ENCODE measurements at regions not wholly inside any gene's neighbourhood (a gene's known extent, or its start where the extent isn't known, plus 50 kb on each side); places are given as distances from the start of the nearest gene placed in this dataset.

DNA sequence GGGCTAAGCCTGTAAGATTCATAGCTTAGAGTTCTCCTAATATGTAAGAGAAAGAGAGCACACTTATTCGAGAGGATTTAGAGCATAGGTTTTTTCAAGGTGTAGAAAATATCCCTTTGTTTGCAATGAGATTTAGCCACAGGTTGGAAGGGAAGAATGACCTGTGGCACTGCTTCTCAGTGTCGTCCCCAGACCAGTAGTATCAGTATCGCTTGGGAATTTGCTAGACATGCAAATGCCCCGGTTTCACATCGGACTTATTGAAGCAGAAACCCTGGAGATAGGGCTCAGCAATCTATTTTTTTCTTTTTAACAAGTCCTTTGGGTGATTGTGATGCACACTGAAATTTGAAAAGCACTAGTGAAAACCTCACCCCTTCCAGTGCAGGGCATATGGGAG, 362.6 kb upstream of the C11orf87 start (continued):
- TF ChIP-seq, protein P1, sequence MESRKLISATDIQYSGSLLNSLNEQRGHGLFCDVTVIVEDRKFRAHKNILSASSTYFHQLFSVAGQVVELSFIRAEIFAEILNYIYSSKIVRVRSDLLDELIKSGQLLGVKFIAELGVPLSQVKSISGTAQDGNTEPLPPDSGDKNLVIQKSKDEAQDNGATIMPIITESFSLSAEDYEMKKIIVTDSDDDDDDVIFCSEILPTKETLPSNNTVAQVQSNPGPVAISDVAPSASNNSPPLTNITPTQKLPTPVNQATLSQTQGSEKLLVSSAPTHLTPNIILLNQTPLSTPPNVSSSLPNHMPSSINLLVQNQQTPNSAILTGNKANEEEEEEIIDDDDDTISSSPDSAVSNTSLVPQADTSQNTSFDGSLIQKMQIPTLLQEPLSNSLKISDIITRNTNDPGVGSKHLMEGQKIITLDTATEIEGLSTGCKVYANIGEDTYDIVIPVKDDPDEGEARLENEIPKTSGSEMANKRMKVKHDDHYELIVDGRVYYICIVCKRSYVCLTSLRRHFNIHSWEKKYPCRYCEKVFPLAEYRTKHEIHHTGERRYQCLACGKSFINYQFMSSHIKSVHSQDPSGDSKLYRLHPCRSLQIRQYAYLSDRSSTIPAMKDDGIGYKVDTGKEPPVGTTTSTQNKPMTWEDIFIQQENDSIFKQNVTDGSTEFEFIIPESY (IDR thresholded peaks at IDR 0.05; ENCODE audit: extremely low read depth, insufficient replicate concordance, low read length): no peak
- no peak for TF ChIP-seq TCF7L2 (IDR thresholded peaks at IDR 0.05; ENCODE audit: borderline replicate concordance, extremely low read depth, insufficient read depth, insufficient read length)

DNA sequence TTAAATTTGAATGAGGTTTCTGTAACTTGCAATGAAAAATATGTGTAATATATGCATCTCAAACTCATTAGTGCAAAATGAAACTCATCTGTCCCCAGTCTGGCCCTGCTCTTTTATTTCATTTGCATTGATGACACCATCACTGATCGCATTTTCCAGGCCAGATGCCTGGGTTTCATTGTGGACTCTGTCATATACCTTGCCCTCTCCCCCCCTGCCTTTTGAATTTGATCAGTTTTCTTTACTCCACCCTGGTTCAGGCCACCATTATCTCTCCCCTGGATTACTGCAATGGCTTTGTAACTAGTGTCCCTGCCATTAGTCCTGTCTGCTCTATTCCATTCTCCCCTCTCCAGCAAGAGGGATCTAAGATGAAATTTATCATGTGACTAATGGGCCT, 360.6 kb upstream of the C11orf87 start:
- Histone ChIP-seq H3K4me3 (replicated peaks in 1 of 2; ENCODE audit: low read depth in 1 of 2, low read length in 2 of 2) (no peak overlapping the region), H3K36me3 (ENCODE audit: control insufficient read depth in 1 of 2, insufficient read depth in 2 of 2, low read length in 2 of 2) (no peaks in the 10 kb centered on the region), H3K27me3 (ENCODE audit: insufficient read depth, low read length) (no peaks in the 10 kb centered on the region), H4K20me1 (ENCODE audit: insufficient read depth) (no peaks in the 10 kb centered on the region), H3K9me3 (ENCODE audit: control insufficient read depth in 1 of 2, insufficient read depth in 1 of 2, low read depth in 1 of 2, low read length in 2 of 2) (no peaks in the 10 kb centered on the region), H3K4me1 (ENCODE audit: control insufficient read depth in 1 of 2, insufficient read depth in 2 of 2, low read length in 2 of 2) (no peaks in the 10 kb centered on the region; a peak in 1 of 4 replicates), H3K9ac (ENCODE audit: low read length) (no peak overlapping the region), H3K79me2 (ENCODE audit: insufficient read depth, low read length) (no peaks in the 10 kb centered on the region), H3K9me2 (ENCODE audit: insufficient read depth) (no peaks in the 10 kb centered on the region), H3K27ac (ENCODE audit: low read depth, low read length) (no peak overlapping the region), H3K4me2 (ENCODE audit: low read length) (no peak overlapping the region), H2AFZ (ENCODE audit: low read depth, low read length, poor library complexity, severe bottlenecking) (no peak overlapping the region)
- ChIA-PET CTCF (no interaction called here), RAD21 (ENCODE audit: low non-redundant PET in 1 of 2, low total read pairs in 2 of 2, uncharacterized antibody in 2 of 2, unreplicated experiment in 2 of 2) (no interaction called here), POLR2A (no interaction called here)
- no TSS peak for BruUV-seq (replicated peaks)
- intact Hi-C loops (cut with micrococcal nuclease): no loop called here
- DNase-seq (ENCODE audit: low read depth, low spot score) (no peak), ATAC-seq (no peak)
- TF ChIP-seq CBX3 (IDR thresholded peaks at IDR 0.05; ENCODE audit: low read depth): no peak
- TF ChIP-seq SP1 (IDR thresholded peaks at IDR 0.05; ENCODE audit: low read depth): no peak
- TF ChIP-seq FOSL1 (IDR thresholded peaks at IDR 0.05; ENCODE audit: low read depth): no peak
- TF ChIP-seq SIN3A (IDR thresholded peaks at IDR 0.05; ENCODE audit: low read depth): no peak
- no peak for TF ChIP-seq ZFX (IDR thresholded peaks at IDR 0.05)
- TF ChIP-seq POLR2AphosphoS5 (IDR thresholded peaks at IDR 0.05; ENCODE audit: low read depth, low read length): no peak
- no peak for TF ChIP-seq ELF1 (IDR thresholded peaks at IDR 0.05; ENCODE audit: borderline replicate concordance, low read depth)
- TF ChIP-seq, protein P2, sequence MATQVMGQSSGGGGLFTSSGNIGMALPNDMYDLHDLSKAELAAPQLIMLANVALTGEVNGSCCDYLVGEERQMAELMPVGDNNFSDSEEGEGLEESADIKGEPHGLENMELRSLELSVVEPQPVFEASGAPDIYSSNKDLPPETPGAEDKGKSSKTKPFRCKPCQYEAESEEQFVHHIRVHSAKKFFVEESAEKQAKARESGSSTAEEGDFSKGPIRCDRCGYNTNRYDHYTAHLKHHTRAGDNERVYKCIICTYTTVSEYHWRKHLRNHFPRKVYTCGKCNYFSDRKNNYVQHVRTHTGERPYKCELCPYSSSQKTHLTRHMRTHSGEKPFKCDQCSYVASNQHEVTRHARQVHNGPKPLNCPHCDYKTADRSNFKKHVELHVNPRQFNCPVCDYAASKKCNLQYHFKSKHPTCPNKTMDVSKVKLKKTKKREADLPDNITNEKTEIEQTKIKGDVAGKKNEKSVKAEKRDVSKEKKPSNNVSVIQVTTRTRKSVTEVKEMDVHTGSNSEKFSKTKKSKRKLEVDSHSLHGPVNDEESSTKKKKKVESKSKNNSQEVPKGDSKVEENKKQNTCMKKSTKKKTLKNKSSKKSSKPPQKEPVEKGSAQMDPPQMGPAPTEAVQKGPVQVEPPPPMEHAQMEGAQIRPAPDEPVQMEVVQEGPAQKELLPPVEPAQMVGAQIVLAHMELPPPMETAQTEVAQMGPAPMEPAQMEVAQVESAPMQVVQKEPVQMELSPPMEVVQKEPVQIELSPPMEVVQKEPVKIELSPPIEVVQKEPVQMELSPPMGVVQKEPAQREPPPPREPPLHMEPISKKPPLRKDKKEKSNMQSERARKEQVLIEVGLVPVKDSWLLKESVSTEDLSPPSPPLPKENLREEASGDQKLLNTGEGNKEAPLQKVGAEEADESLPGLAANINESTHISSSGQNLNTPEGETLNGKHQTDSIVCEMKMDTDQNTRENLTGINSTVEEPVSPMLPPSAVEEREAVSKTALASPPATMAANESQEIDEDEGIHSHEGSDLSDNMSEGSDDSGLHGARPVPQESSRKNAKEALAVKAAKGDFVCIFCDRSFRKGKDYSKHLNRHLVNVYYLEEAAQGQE (IDR thresholded peaks at IDR 0.05; ENCODE audit: low read depth): no peak
- no peak for TF ChIP-seq EZH2 (IDR thresholded peaks at IDR 0.05)
- TF ChIP-seq EZH2phosphoT487 (IDR thresholded peaks at IDR 0.05; ENCODE audit: borderline replicate concordance): no peak
- no peak for TF ChIP-seq RAD21 (IDR thresholded peaks at IDR 0.05; ENCODE audit: low read depth)
- TF ChIP-seq YY1 (IDR thresholded peaks at IDR 0.05; ENCODE audit: extremely low read depth, insufficient replicate concordance, low read depth, low read length): no peak
- TF ChIP-seq SRF (IDR thresholded peaks at IDR 0.05; ENCODE audit: low read depth): no peak
- no peak for TF ChIP-seq CEBPB (IDR thresholded peaks at IDR 0.05; ENCODE audit: low read depth)
- TF ChIP-seq ZNF274 (IDR thresholded peaks at IDR 0.05; ENCODE audit: low read depth, low read length): no peak
- TF ChIP-seq EGR1 (IDR thresholded peaks at IDR 0.05; ENCODE audit: low read depth): no peak
- no peak for TF ChIP-seq TCF7L2 (IDR thresholded peaks at IDR 0.05; ENCODE audit: borderline replicate concordance, extremely low read depth, insufficient read depth, insufficient read length)
- no peak for TF ChIP-seq JUND (IDR thresholded peaks at IDR 0.05)
- TF ChIP-seq, protein P3, sequence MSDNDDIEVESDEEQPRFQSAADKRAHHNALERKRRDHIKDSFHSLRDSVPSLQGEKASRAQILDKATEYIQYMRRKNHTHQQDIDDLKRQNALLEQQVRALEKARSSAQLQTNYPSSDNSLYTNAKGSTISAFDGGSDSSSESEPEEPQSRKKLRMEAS (IDR thresholded peaks at IDR 0.05): no peak
- TF ChIP-seq, protein P1 (IDR thresholded peaks at IDR 0.05; ENCODE audit: extremely low read depth, insufficient replicate concordance, low read length): no peak
